ENCODE measurements at regions not wholly inside any gene's neighbourhood (a gene's known extent, or its start where the extent isn't known, plus 50 kb on each side); places are given as distances from the start of the nearest gene placed in this dataset.

DNA sequence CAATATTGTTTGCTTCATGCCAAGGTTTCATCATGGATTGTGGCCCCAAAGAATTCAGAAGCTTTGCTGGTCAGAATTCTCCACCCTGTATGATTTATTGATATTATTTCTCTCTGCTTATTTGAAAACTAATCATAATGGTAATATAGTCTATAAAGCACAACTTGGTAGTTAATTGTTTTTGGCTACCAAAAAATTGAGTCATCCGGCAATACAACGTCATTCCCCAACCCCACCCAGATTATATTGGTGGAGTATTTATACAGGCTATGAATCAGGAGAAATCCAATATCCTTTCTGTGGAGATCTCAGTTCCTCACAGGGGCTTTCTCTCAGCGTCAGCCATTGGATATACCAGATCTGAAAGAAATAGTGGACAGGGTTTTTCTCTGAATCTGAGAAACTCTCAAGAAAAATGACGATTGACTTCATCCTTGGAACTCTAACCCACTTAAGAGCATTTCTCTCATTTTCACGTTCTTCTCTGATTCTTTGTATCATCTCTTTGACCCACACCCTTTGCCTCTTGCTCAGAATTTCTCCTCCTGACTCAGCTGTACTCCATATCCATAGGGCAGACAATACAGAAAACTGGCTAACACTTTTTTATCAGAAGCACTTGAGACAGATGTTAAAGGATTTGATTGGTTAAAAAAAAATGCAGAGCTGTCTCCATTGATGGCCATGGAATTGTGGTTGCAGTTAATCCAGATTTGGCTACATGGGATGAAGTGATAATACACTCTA lies 1055.8 kb upstream of the CADM2 start:
- TF ChIP-seq, protein P1, sequence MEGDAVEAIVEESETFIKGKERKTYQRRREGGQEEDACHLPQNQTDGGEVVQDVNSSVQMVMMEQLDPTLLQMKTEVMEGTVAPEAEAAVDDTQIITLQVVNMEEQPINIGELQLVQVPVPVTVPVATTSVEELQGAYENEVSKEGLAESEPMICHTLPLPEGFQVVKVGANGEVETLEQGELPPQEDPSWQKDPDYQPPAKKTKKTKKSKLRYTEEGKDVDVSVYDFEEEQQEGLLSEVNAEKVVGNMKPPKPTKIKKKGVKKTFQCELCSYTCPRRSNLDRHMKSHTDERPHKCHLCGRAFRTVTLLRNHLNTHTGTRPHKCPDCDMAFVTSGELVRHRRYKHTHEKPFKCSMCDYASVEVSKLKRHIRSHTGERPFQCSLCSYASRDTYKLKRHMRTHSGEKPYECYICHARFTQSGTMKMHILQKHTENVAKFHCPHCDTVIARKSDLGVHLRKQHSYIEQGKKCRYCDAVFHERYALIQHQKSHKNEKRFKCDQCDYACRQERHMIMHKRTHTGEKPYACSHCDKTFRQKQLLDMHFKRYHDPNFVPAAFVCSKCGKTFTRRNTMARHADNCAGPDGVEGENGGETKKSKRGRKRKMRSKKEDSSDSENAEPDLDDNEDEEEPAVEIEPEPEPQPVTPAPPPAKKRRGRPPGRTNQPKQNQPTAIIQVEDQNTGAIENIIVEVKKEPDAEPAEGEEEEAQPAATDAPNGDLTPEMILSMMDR (IDR thresholded peaks at IDR 0.05; ENCODE audit: low read depth, low read length, missing input control), result no peak
- no peak for TF ChIP-seq RAD21 (IDR thresholded peaks at IDR 0.05)
- TF ChIP-seq, protein P2, sequence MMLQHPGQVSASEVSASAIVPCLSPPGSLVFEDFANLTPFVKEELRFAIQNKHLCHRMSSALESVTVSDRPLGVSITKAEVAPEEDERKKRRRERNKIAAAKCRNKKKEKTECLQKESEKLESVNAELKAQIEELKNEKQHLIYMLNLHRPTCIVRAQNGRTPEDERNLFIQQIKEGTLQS (IDR thresholded peaks at IDR 0.05), result no peak
- TF ChIP-seq, protein P3, sequence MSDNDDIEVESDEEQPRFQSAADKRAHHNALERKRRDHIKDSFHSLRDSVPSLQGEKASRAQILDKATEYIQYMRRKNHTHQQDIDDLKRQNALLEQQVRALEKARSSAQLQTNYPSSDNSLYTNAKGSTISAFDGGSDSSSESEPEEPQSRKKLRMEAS (IDR thresholded peaks at IDR 0.05), result no peak
- TF ChIP-seq GABPA (IDR thresholded peaks at IDR 0.05 in 1 of 2, conservative IDR thresholded peaks at IDR 0.05 in 1 of 2), result no peak
- no peak for TF ChIP-seq TAF1 (conservative IDR thresholded peaks at IDR 0.05)

Data from liver (tissue), 3 donors.